A204.1 (cell line): ENCODE measurements at regions not wholly inside any gene's neighbourhood (a gene's known extent, or its start where the extent isn't known, plus 50 kb on each side); places are given as distances from the start of the nearest gene placed in this dataset.
"Not testable (repeated sequence)": the region's sequence is repeated elsewhere in the genome, so short reads cannot be mapped to it uniquely, and the experiment has no call there.

Experiments used
- FAIRE-seq: peaks from 2 replicates; lab custom pipeline; 2012; peaks lifted over from hg19 to GRCh38; lab: Jason Lieb, UNC

GRCh38 chr7:19375976-19376375 lies 230.8 kb upstream of the FERD3L start:
- no peak for FAIRE-seq

GRCh38 chr7:19373334-19373733 lies 228.1 kb upstream of the FERD3L start:
- no peak for FAIRE-seq

- no peak for FAIRE-seq
These were observed 224.6 kb upstream of the FERD3L start for GRCh38 chr7:19369806-19370205.

- FAIRE-seq = no peak
These were observed 224.0 kb upstream of the FERD3L start for GRCh38 chr7:19369182-19369581.

GRCh38 chr7:19368491-19368925 lies 223.3 kb upstream of the FERD3L start:
- no peak for FAIRE-seq

GRCh38 chr7:19364950-19365349 lies 219.7 kb upstream of the FERD3L start:
- FAIRE-seq = no peak

- FAIRE-seq = no peak
These were observed 216.9 kb upstream of the FERD3L start for GRCh38 chr7:19362099-19362498.

GRCh38 chr7:19353180-19353579 lies 208.0 kb upstream of the FERD3L start:
- FAIRE-seq = no peak

- no peak for FAIRE-seq
These were observed 207.1 kb upstream of the FERD3L start for GRCh38 chr7:19352305-19352695.

- no peak for FAIRE-seq
These were observed 206.4 kb upstream of the FERD3L start for GRCh38 chr7:19351341-19352304.

GRCh38 chr7:19339512-19339911 lies 194.3 kb upstream of the FERD3L start:
- FAIRE-seq = no peak

- FAIRE-seq = not testable (repeated sequence)
These were observed 193.3 kb upstream of the FERD3L start for GRCh38 chr7:19338512-19338911.

GRCh38 chr7:19336836-19337383 lies 191.7 kb upstream of the FERD3L start:
- no peak for FAIRE-seq

GRCh38 chr7:19333706-19334105 lies 188.5 kb upstream of the FERD3L start:
- no peak for FAIRE-seq

- FAIRE-seq = no peak
These were observed 181.8 kb upstream of the FERD3L start for GRCh38 chr7:19327018-19327417.

- no peak for FAIRE-seq
These were observed 176.8 kb upstream of the FERD3L start for GRCh38 chr7:19322002-19322401.

GRCh38 chr7:19318287-19318686 lies 173.1 kb upstream of the FERD3L start:
- FAIRE-seq = no peak

- no peak for FAIRE-seq
These were observed 172.2 kb upstream of the FERD3L start for GRCh38 chr7:19317461-19317860.

GRCh38 chr7:19312416-19312815 lies 167.2 kb upstream of the FERD3L start:
- no peak for FAIRE-seq

GRCh38 chr7:19307554-19307953 lies 162.3 kb upstream of the FERD3L start:
- no peak for FAIRE-seq

GRCh38 chr7:19305698-19306097 lies 160.5 kb upstream of the FERD3L start:
- no peak for FAIRE-seq

GRCh38 chr7:19304086-19304485 lies 158.9 kb upstream of the FERD3L start:
- no peak for FAIRE-seq

GRCh38 chr7:19302731-19303130 lies 157.5 kb upstream of the FERD3L start:
- FAIRE-seq = no peak

GRCh38 chr7:19296617-19297016 lies 151.4 kb upstream of the FERD3L start:
- FAIRE-seq = no peak
